HG02938 (cell line): ENCODE measurements at regions not wholly inside any gene's neighbourhood (a gene's known extent, or its start where the extent isn't known, plus 50 kb on each side); places are given as distances from the start of the nearest gene placed in this dataset.

Experiments
- ATAC-seq: cut with Tn5 transposase; IDR thresholded peaks from one replicate; pipeline ENCODE4 v1.9.1; 2021; ENCODE audit warnings: mild to moderate bottlenecking, moderate library complexity; ENCODE audit not compliant: unreplicated experiment

- ATAC-seq, result no peak
These were observed 110.3 kb upstream of the MSX1 start for GRCh38 chr4:4749137-4749536.

DNA sequence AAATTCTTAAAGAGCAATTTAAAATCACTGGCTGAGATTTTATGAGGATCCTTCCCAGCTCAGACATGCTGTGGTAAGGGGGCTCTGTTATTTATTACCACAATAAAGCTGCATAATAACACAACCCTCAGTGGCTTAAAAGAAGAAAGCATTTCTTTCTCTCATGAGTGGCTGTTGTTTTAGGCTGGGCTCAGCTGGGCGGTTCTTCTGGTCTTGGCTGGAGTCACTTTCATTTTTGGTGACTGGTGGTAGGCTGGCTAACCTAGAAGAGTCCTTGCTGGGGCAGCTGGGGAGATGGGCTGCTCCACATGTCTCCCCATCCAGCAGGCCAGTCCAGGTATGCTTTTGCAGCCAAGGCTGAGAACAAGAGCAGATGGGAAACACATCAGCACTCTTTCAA lies 113.0 kb upstream of the MSX1 start:
- ATAC-seq, result no peak

DNA sequence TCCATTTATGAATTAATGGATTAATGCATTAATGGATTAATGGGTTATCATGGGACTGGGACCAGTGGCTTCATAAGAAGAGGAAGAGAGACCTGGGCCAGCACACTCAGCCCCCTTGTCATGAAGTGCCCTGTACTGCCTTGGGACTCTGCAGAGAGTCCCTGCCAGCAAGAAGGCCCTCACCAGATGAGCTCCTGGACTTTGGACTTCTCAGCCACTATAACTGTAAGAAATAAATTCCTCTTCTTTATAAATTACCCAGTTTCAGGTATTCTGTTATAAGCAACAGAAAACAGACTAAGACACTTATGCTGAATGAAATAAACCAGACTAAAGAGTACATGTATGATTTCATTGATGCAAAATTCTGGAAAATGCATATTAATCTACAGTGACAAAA lies 119.4 kb upstream of the MSX1 start:
- ATAC-seq, result no peak

DNA sequence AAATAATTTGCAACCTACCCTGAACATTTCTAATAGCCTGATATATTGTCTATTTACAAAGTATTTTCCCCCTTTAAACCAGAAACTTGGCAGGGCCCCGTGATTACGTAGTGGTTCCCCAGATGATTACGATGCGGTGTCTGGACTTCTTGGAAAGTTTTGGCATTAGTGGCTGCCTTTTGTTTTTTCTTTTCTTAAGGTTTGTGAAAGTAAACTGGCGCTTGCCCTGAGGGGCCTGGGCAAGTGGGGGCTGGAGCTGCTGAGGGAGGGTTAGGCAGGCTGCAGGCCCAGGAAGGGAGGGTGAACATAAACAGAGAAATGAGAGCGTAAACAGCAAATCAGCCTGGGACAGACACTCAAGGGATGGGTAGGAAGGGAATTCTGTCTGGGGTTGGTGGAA lies 123.6 kb upstream of the MSX1 start:
- ATAC-seq, result no peak

GRCh38 chr4:4735136-4735750 lies 124.2 kb upstream of the MSX1 start:
- no peak for ATAC-seq

DNA sequence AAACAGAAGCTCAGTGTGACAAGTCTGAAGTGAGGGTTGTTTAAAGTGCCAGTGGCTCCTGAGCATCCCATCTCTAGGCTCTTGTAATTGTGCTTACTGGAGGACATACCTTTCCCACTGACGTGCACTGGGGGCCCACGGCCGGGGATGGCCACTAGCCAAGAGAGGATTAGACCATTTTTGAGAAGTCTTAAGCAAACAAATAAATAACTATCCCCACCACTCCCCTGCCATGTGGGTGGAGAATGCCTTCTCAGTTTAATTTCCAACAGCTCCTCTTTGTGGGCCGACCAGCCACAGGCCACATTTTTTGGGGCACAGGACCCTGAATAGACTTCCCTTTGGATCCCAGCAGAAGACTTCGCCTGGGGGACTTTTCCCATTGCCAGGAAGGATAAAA lies 125.0 kb upstream of the MSX1 start:
- no peak for ATAC-seq

- no peak for ATAC-seq
These were observed 125.8 kb upstream of the MSX1 start for GRCh38 chr4:4733663-4734062.

DNA sequence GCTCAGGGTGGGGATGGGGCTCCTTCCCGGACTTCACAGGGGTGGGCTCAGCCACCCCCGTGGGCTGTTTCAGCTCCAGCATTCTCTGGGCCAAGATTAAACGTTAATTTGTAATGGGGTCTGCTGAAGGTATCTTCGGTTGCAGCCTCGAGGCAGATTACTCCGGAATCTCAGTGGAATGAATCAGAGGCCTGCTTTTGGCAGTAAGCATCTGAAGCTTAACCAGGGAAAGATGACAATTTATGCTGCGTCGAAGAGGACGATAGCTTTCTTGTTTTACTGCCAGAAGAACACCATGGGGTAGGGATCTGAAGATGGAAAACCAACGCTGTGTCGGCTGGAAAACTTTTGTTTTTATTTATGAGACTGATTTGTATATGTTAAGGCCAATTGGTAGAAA lies 129.2 kb upstream of the MSX1 start:
- ATAC-seq, result no peak

GRCh38 chr4:4729206-4729605 lies 130.3 kb upstream of the MSX1 start:
- no peak for ATAC-seq

GRCh38 chr4:4727536-4727935 lies 131.9 kb upstream of the MSX1 start:
- no peak for ATAC-seq

DNA sequence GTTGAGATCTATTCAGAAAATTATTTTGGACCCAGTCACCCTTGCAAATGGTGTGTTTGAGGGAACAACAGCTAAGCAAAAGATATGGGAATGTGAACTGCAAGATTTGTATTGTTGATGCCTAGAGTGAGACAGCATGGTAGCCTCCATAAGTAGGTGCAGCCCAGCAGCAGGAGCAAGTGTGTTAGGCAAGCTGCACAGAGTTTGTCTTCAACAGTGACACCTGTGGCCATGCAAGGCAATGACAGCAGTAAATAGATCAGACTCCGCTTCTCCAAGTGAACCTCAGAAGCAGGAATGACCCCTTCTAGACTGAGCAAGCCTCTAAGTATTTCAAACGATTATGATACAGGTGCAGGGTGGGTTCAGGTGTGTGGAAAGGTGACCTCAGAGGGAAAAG lies 133.4 kb upstream of the MSX1 start:
- no peak for ATAC-seq

GRCh38 chr4:4724321-4724720 lies 135.1 kb upstream of the MSX1 start:
- ATAC-seq, result no peak

- no peak for ATAC-seq
These were observed 137.8 kb upstream of the MSX1 start for GRCh38 chr4:4721636-4722035.

- ATAC-seq, result no peak
These were observed 138.8 kb upstream of the MSX1 start for GRCh38 chr4:4720646-4721045.

DNA sequence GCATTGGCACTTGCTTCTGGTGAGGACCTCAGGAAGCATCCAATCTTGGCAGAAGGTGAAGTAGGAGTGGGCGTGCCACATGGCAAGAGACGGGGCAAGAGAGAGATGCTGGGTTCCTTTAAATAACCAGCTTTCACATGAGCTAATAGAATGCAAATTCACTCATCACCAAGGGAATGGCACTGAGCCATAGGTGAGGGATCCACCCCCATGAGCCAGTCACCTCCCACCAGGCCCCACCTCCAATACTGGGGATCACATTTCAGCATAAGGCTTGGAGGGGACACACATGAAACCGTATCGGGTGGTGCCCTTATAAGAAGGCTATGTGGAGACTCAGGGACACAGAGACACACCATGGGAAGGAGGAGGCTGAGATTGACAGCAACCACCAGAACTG lies 140.0 kb upstream of the MSX1 start:
- ATAC-seq, result no peak

DNA sequence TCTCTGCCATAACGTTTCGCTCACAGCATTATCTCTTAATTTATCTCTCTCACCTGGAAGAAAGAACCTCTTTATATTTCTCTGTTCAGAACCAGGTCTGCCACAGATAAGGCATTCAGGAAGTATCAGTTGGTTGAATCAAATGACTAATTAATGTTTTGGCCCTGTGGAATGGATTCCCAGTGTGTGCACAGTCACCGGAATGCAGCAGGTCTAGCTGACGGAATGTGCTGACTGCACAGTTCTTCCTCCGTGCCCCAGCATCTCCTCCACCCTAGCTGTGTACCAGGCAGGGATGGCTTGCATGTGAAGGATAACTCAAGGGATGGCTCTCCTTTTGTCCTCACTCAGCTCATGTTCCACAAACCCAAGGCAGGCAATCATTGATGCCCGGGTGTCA lies 141.8 kb upstream of the MSX1 start:
- no peak for ATAC-seq

- no peak for ATAC-seq
These were observed 145.1 kb upstream of the MSX1 start for GRCh38 chr4:4714331-4714730.

DNA sequence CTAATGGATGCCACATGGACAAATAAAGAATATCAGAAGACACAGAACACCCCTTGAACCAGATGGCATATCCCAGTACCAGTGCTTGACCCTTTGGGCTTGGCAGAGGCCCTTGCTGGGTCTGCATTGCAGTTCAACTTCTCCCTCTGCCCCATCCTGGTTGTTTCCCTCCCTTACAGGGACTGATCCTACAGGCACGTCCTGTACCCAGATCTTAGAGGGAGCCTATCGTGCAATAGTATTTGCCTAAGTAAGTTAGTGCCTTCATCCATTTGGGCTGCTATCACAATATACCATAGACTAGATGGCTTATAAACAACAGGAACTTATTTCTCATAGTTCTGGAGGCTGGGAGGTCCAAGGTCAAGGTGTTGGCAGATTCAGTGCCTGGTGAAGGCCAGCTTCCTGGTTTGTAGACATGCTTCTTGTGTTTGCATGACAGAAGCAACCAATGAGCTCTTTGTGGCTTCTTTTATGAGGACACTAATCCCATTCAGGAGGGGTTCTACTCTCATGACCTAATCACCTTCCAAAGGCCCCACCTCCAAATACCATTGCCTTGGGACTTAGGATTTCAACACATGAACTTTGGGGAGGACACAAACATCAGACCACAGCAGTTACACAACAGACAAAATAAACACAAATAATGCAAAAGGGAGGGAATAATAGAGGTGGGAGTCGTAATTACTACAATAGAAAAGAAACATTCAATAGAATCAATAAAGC lies 146.5 kb upstream of the MSX1 start:
- ATAC-seq, result no peak

GRCh38 chr4:4711902-4712301 lies 147.6 kb upstream of the MSX1 start:
- ATAC-seq, result no peak

DNA sequence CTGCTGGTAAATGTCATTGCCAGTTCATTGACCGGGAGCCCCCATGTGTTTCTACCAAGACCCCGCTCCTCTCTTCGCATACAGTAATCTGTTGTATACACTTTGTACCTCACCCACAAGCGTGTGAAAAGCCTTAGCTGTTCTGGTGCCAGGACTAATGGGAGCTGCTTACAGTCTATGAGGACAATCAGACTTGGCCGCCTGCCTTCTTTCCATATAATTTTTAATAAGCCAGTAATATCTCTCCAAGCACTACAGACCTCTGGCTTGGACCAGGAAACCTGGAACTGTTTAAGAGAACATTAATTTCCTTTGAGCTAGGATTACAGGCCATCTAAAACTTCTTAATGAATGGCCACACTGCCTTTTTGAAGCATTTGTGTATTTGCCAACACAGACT lies 149.7 kb upstream of the MSX1 start:
- no peak for ATAC-seq

GRCh38 chr4:4704267-4704666 lies 155.2 kb upstream of the MSX1 start:
- no peak for ATAC-seq

DNA sequence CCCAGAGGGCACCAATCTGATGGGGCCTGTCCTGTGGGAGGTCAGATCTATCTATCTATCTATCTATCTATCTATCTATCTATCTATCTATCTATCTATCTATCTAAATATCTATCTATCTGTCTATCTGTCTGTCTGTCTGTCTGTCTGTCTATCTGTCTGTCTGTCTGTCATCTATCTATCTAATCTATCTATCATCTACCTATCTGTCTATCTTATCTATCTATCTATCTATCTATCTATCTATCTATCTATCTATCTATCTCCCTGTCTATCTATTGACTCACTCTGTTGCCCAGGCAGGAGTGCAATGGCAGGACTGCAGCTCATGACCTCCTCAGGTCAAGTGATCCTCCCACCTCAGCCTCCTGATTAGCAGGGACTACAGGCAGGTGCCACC lies 155.7 kb upstream of the STX18 start:
- ATAC-seq, result no peak

GRCh38 chr4:4696530-4696929 lies 154.7 kb upstream of the STX18 start:
- no peak for ATAC-seq
